HG02798 (cell line): ENCODE measurements at regions not wholly inside any gene's neighbourhood (a gene's known extent, or its start where the extent isn't known, plus 50 kb on each side); places are given as distances from the start of the nearest gene placed in this dataset.
"Not testable (repeated sequence)": the region's sequence is repeated elsewhere in the genome, so short reads cannot be mapped to it uniquely, and the experiment has no call there.

ENCODE experiments used
- ATAC-seq: cut with Tn5 transposase; IDR thresholded peaks from one replicate; pipeline ENCODE4 v1.9.1; 2021; ENCODE audit warnings: mild to moderate bottlenecking; ENCODE audit not compliant: unreplicated experiment, poor library complexity

DNA sequence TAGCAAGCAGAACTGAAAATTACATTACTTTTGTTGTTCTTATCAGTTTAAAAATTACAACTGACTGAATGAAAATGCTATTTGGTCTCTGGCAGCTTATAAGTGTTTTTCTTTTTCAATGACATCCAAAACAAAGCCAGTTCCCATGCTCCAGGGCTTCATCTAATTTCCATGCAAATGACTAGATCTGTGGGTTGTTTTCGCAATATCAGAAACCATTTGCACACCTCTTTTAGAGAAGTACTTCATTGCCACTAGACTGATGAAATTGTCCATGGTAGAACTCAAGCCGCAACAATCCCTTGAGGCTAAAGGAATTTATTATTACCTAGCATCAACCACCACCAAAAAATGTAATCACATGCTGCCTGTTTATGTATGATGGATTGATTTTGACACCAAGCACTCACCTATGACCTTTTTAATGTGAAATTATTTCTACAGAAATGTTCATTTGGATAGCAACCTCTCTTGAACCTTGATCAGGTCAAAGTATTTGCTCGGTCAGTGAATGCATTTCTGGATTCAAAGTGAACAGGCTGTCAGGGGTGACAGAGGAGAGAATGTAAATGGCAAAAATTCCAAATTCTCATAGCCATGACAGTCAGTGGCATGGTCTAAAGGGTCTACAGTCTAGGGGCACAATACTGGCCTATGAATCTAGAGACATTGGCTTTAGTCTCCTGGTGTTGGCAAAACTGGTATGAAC lies 769.3 kb downstream of the SORCS1 start:
- ATAC-seq: no peak

DNA sequence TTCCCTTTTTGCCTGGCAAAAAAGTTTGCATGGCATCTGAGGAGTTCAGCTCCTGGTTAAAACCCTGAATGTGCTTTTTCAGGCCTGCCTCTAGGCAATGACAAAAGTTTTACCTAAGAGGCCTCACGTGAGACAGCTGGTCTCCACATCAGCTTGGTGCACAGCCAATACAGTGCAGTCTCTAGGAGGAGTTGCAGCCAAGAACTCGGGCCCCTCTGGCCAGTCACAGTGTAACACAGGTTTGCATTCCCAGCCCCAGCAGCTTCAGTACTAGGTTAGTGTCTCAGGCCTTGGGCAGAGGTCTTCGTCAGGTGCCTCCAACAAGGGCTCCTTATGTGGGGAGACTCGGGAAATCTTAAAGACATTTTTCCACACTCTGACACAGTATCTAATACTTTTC lies 771.7 kb downstream of the SORCS1 start:
- ATAC-seq: no peak

DNA sequence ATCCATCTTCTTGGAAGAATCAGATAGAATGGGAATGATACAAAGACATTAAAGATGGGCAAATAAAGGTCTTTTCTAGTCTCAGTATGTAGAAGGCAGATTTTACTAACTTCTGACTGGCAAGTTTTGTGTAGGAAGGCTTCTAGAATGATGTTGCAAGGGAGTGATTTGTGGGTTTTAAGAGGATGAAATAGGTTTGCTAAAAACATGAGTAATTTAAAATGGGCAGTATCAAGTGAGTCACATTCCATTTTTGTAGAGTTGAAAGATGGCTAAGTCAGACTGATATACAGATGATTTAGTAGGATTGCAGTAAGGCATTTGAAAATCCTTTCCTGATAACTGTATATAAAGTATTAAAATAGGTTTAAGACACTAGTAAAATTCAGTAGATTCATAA lies 777.4 kb downstream of the SORCS1 start:
- no peak for ATAC-seq

DNA sequence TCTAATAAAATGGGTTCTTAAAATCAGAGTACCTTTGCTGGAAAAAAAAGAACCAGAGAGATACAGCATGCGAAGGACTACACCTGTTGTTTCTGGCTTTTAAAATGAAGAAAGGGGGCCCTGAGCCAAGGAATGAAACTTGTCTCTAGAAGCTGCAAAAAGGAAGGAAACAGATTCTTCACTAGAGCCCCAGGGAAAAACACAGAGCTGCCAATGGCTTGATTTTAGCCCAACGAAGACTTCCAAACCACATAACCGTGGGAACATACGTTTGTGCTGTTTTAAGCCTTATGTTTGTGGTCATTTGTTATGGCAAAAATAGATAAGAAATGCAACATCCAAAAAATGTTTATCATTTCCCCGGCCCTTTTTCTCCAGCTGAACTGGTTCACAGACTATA lies 780.0 kb downstream of the SORCS1 start:
- ATAC-seq: no peak

DNA sequence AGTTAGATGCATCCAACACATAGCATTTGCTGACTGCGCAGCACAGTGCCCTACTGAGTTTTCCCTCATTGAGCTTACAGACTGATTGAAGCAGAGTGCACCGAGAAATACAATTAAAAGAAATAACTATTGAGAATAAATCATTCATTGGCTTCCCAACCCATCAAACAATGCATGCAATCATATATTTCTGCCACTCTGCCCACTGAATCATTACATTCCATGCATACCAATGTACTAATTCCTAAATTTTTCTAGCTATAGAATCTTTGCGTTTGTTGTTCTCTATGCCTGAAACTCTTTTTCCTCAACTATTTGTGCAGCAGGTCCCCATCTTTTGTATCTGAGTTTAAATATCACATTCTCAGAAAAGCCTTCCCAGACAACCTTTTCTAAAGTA lies 783.8 kb downstream of the SORCS1 start:
- no peak for ATAC-seq

DNA sequence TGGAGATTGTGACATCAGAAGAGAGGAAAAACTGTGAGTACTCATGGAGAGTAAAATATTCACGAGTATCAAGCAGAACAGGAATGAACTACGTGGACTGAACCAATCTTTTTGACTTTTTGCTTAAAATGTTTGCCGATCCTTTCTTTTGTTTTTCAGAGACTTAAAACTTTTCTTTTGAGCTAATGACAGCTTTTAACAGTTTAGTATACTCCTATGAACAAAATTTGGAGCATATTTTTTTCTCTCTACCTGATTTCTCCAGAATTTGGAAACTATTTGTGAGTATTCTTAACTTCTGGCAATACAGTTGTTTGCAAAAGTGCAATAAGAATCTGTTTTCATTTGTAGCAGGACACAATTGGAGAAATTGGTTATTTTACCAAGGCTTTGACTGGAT lies 786.3 kb downstream of the SORCS1 start:
- ATAC-seq: no peak

DNA sequence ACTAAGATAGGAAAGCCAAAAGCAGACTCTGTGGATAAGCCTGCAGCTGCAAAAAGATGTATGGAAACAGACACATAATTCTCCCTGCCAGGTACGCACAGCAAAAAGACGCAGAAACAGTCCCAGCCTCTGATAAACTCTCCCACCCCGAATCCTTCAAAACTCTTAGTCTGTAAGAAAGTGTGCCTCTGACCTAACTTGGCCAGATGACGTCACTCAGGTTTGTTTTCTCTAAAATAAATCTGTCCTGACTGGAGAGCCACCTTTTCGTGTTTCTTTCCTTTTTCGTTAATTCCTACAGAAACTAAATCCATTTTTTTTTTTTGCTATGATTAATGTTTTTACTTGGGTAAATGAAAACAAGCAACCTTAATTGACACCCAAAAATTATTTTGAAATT lies 793.8 kb downstream of the SORCS1 start:
- no peak for ATAC-seq

DNA sequence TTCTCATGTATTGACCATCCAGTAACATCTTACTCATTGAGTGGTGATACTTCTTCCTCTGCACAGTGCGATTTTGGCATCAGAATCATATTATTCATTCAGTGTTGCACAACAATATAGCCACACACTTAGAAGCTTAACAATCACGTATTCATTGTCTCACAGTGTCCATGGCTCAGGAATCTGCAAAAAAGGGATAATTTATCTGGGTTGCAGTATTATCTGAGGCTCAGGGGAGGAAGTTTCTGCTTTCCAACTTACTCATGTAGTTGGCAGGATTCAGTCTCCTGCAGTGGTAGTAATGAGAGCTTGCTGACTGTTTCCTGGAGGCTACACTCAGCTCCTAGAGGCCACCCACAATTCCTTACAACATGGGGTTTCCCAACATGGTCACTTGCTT lies 803.6 kb downstream of the SORCS1 start:
- no peak for ATAC-seq

DNA sequence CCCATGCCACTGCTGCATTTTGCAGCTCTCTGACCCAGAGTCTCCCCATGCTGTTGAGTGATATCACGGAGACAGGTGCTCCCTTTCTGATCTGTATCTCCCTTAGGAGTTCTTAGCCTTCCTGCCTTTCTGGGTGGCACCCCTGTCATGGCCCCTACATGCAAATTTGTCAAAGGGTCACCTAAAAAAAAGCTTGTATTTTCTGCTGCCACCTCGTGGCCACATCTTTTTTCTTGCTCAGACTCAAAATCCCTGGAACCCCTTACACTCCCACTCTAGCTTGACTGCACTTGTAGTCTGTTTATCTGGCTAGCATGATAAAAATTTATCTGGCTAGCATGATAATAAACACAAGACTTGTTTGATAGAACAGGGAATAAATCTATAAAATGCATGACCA lies 809.1 kb downstream of the SORCS1 start:
- ATAC-seq: no peak

DNA sequence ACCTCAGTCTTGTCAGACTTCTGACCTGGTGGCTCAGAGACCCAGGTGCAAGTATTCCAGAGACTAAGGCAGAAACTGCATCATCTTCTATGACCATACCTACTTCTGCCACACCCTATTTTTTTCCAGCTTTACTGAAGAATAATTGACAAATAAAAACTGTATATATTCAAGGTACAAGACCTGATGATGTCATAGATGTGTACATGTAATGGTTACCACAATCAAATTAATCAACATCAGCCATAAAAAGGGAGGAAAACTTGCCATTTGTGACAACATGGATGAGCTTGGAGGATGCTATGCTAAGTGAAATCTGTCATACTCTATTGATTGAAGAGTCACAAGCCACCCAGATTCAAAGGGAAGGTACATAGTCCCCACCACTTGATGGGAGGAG lies 815.6 kb downstream of the SORCS1 start:
- ATAC-seq: no peak

DNA sequence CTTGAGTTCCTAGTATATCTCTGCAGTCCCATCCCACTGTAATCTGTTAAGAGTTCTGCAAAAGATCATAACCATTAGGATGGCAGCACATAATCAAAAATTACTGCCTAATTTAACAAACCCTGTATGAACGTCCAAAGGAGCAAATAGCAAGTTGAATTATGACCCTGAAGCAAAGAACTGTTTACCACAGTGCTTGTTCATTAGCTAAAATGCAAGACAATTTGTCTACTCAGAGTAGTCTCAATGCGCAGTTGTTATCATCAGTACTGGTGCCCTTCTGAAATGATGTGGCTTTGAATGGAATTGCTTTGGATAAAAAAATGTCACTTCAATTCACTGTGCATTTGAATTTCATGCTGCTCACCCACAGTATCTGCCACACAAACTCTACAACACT lies 817.0 kb downstream of the SORCS1 start:
- no peak for ATAC-seq

DNA sequence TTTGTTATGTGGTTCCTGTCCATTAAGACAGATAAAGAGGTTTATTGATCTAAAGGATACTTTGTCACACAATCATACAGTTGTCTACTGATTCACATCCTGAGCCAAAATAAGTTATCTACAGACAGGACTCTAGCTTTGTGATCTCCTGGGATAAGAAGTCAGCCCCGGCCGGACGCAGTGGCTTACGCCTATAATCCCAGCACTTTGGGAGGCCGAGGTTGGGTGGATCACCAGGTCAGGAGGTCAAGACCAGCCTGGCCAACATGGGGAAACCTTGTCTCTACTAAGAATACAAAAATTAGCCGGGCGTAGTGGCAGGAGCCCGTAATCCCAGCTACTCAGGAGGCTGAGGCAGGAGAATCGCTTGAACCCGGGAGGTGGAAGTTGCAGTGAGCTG lies 821.0 kb downstream of the SORCS1 start:
- not testable (repeated sequence) for ATAC-seq

DNA sequence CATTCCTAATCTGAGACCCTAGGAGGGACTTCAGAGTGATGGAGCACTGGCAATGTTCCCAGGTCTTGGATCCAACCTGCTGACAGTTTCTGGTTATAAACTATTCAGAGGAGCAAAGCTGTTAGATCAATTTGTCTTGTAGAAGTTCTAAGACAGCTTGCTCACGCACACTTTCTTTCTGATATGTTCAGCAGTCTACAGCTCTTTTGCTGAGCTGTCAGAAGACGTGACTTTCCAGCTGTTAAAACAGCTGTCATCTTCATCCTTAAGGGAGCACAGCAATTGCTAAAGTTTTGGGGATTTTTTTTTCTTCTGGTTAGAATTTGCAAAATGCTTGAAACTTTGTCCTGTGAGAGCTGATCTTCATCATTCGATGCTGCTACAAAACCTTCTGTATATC lies 823.1 kb downstream of the SORCS1 start:
- no peak for ATAC-seq

DNA sequence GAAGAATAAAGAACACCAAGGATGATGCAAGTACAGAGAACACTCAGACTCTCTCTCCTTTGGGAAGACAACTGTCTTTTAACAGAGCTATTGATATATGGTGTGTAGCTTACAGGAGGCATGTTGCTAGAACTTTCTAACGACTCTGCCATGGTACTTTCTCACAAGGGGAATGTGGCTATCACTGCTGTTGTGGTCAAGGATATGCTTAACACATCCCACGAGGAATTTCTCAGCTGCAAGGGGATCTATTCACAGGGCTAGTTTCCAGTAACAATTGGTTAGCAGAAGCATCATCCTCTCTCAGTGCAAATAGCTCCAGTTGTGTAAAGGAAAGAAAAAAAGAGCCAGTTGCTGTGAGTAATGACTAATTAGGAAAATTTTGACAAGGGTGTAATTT lies 826.0 kb downstream of the SORCS1 start:
- ATAC-seq: no peak

DNA sequence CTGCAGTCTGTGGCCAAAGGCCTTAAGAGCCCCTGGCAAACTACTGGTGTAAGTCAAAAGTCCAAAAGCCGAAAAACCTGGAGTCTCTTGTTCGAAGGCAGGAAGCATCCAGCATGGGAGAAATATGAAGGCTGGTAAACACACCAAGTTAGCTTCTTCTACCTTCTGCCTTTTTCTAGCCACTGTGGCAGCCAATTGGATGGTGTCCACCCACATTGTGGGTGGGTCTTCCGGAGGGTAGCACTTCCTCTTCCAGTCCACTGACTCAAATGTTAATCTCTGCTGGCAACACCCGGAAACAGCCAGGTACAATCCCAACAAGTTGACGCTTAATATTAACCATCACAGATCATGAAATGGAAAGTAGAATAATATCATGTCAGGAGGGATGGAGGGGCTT lies 827.6 kb downstream of the SORCS1 start:
- no peak for ATAC-seq

DNA sequence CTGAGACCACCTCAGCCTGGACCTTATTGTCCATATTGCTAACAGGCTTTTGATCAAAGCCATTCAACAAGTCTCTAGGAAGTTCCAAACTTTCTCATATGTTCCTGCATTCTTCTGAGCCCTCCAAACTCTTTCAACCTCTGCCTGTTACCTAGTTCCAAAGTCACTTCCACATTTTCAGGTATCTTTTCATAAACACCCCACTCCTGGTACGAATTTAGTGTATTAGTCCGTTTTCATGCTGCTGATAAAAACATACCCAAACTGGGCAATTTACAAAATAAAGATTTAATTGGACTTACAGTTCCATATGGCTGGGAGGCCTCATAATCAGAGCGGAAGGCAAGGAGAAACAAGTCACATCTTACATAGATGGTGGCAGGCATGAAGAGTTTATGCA lies 836.8 kb downstream of the SORCS1 start:
- ATAC-seq: no peak

DNA sequence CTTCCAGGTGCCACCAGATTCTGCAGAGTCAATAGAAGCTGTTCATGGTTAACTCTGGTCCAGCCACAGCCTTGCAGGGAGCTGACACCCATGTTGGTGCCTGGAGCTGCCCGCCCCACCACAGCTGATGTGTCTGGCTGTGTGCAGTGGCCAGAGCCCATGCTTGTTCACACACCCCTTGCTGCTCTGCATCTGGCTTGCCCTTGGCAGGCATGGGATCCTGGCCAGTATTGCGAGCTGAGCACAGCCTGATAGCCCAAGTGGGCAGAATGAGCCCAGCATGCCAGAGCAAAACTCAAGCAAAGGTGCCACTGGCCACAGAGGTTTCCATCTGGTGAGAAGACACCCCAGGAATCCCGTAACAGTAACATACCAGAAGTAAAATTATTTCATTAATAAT lies 843.6 kb downstream of the SORCS1 start:
- no peak for ATAC-seq

DNA sequence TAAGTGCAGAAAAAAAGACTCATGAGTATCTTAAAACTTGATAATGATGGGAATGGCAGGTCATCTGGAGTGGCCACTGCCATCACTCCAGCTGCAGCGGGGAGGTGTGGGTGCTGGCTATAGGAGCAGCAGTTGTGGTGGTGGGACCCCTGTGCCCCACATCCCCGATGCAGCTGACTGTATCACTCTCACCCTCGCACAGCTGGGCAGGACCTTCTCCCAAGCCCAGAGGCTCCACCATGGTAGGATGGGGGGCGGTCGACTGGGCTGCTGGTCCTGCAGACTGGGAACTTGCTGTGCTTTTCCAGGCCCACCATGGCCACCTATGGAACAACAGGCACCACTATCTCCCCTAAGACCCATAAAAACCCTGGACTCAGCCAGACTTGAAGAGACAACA lies 844.4 kb downstream of the SORCS1 start:
- no peak for ATAC-seq

DNA sequence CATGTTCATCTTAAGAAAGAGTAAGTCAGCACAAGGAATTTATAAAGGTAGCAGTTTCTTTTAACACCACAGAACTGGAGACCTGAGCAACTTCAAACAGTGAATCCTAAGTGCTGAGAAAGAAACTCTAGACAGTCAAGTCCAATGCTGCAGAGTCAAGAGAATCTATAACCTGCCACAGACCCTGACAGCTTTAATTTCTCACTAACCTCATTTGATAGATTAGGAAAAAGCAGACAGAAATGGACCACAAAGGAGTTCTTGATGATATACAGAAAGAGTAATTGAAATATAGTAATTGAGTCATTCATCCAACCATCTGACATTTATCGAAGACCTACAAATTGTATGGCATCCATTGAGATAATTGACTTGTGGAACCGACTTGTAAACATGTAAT lies 847.0 kb downstream of the SORCS1 start:
- ATAC-seq: no peak

DNA sequence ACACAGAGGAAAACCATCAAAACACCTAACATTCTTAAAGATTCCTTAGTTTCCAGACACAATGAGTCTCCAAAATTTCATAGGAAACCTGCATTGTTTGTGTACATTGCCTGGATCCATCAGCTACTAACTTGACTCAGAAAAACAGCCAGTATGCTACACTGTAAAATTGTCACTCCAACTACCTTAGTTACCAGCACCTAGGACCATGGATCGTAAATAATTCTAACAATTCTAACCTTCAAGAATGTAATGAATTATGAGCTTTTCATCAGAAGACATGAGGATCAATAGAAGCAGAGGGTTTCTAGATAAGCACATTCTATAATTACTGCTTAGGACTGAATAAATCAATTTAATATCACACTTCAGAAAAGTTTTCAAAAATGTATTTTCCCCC lies 851.5 kb downstream of the SORCS1 start:
- no peak for ATAC-seq

DNA sequence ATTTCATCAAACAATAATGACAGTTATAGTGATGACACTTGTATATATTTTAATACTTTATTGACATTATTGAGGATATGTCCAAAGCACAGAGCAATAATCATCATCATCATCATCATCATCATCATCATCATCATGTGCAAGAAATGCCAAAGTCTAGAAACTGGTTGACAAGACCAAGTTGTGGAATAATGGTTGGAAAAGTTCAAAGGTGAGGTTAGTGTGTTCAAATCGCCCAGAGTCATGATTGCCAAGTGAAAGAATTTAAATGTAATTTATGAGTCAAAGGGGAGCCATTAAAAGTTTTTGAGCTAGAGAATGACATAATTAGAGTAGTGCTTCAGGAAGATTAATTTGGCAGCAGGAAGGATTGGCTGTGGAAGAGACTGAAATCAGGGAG lies 852.4 kb downstream of the SORCS1 start:
- ATAC-seq: no peak

DNA sequence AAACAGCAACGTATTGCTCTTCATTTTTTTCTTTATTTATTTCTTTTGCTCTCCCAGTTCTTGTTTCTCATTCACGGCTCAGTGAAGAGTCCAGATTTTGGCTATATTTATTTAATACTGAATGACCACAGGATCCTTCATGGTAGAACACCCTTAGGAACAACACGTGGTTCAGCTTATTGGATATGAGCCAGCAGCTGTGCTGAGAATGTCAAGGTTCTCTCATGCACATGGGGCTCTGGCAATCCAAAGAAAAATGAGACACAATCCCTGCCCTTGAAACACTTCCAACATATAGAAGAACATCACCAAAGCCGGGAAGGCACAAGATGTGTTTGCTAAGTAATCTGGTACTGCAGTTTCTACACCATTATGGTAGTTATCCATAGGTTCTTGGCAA lies 852.9 kb downstream of the SORCS1 start:
- no peak for ATAC-seq

DNA sequence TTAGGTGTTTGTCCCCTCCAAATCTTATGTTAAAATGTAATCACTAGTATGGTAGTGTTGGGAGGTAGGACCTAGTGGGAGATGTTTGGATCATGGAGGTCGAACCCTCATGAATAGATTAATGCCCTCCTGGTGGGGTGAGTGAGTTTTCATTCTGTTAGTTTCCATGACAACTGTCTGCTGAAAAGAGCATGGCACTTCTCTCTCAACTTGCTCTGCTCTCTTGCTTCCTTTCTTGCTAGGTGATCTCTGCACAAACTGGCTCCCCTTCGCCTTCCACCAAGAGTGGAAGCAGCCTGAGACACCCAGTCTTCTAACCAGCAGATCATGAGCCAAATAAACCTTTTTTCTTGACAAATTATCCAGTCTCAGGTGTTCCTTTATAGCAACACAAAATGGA lies 853.9 kb downstream of the SORCS1 start:
- ATAC-seq: no peak
